NCI-H526 treated with DMSO at 0.1 percent for 48 hours (cell line): ENCODE measurements at regions not wholly inside any gene's neighbourhood (a gene's known extent, or its start where the extent isn't known, plus 50 kb on each side); places are given as distances from the start of the nearest gene placed in this dataset.

ENCODE experiments used
- DNase-seq: peaks from one replicate; lab custom pipeline; 2025; lab: John Stamatoyannopoulos, UW

- DNase-seq = no peak
Observed at GRCh38 chr6:47117314-47117713, 75.2 kb upstream of the ADGRF1 start.

GRCh38 chr6:47116606-47117005 lies 74.5 kb upstream of the ADGRF1 start:
- DNase-seq = no peak

- no peak for DNase-seq
Observed at GRCh38 chr6:47116086-47116485, 74.0 kb upstream of the ADGRF1 start.

GRCh38 chr6:47114460-47114859 lies 72.3 kb upstream of the ADGRF1 start:
- DNase-seq = no peak

GRCh38 chr6:47112317-47112716 lies 70.2 kb upstream of the ADGRF1 start:
- DNase-seq = no peak

GRCh38 chr6:47111685-47112084 lies 69.6 kb upstream of the ADGRF1 start:
- no peak for DNase-seq

- no peak for DNase-seq
Observed at GRCh38 chr6:47109281-47109680, 67.1 kb upstream of the ADGRF1 start.

- no peak for DNase-seq
Observed at GRCh38 chr6:47106721-47107197, 64.6 kb upstream of the ADGRF1 start.

- no peak for DNase-seq
Observed at GRCh38 chr6:47106216-47106615, 64.1 kb upstream of the ADGRF1 start.

- DNase-seq = no peak
Observed at GRCh38 chr6:47105469-47106178, 63.5 kb upstream of the ADGRF1 start.

GRCh38 chr6:47103931-47104330 lies 61.8 kb upstream of the ADGRF1 start:
- no peak for DNase-seq

GRCh38 chr6:47102331-47102730 lies 60.2 kb upstream of the ADGRF1 start:
- DNase-seq = no peak

- DNase-seq = no peak
Observed at GRCh38 chr6:47098570-47098993, 56.5 kb upstream of the ADGRF1 start.

- peak; percentile 74 for DNase-seq
Observed at GRCh38 chr6:47097092-47097945, 55.2 kb upstream of the ADGRF1 start.

- DNase-seq = no peak
Observed at GRCh38 chr6:47096211-47096895, 54.2 kb upstream of the ADGRF1 start.

GRCh38 chr6:47094241-47094925 lies 52.3 kb upstream of the ADGRF1 start:
- DNase-seq = no peak

- no peak for DNase-seq
Observed at GRCh38 chr6:47093169-47093568, 51.0 kb upstream of the ADGRF1 start.

GRCh38 chr6:47091886-47092668 lies 49.9 kb upstream of the ADGRF1 start:
- DNase-seq = no peak
